ENCODE measurements at regions not wholly inside any gene's neighbourhood (a gene's known extent, or its start where the extent isn't known, plus 50 kb on each side); places are given as distances from the start of the nearest gene placed in this dataset.

DNA sequence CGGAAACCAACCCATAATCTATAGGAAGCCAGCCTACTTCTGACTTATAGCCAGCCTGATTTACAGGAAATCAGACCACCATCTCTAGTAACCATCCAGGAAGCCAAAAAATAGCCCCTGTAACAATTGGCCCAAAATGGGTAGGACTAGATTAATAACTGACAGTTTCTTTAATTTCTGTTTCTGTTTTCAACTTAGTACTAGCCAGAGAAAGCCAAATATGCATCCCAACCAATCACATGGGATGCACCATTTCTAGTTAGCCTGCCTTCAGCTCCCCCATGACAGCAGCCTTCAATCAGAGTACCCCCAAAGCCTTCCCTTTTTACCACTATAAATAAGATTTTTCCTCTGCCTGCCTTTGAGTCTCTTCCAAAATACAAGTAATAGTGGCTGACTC is 239.1 kb upstream of the GADL1 start:
- TF ChIP-seq, protein P1, sequence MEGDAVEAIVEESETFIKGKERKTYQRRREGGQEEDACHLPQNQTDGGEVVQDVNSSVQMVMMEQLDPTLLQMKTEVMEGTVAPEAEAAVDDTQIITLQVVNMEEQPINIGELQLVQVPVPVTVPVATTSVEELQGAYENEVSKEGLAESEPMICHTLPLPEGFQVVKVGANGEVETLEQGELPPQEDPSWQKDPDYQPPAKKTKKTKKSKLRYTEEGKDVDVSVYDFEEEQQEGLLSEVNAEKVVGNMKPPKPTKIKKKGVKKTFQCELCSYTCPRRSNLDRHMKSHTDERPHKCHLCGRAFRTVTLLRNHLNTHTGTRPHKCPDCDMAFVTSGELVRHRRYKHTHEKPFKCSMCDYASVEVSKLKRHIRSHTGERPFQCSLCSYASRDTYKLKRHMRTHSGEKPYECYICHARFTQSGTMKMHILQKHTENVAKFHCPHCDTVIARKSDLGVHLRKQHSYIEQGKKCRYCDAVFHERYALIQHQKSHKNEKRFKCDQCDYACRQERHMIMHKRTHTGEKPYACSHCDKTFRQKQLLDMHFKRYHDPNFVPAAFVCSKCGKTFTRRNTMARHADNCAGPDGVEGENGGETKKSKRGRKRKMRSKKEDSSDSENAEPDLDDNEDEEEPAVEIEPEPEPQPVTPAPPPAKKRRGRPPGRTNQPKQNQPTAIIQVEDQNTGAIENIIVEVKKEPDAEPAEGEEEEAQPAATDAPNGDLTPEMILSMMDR (IDR thresholded peaks at IDR 0.05; ENCODE audit: low read depth, low read length), result no peak

DNA sequence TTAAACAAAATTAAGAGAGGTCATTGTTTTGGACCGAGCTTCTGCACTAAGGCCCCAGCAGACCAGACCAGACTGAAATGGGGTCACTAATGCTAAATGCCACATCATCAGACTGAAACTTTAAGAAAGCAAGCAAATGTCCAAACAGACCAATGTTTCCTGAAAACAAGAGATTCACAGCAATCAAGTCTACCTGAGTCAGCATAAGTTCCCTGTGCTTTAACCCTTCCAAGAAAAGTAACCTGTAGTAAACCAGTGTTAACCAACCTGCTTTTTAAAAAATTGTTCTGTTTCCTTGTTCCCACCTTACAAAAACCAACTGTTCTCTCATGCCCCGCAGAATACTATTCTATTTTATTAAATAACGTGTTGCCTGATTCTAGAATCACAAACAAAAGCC is 241.1 kb upstream of the GADL1 start:
- TF ChIP-seq, protein P1 (IDR thresholded peaks at IDR 0.05; ENCODE audit: low read depth, low read length), result no peak
- H3K4me3 ChIP-seq (ENCODE audit: low read depth, low read length), result no peak overlapping the region

More for the DNA sequence above, 239.1 kb upstream of the GADL1 start:
- H3K4me3 ChIP-seq (ENCODE audit: low read depth, low read length), result no peak overlapping the region

DNA sequence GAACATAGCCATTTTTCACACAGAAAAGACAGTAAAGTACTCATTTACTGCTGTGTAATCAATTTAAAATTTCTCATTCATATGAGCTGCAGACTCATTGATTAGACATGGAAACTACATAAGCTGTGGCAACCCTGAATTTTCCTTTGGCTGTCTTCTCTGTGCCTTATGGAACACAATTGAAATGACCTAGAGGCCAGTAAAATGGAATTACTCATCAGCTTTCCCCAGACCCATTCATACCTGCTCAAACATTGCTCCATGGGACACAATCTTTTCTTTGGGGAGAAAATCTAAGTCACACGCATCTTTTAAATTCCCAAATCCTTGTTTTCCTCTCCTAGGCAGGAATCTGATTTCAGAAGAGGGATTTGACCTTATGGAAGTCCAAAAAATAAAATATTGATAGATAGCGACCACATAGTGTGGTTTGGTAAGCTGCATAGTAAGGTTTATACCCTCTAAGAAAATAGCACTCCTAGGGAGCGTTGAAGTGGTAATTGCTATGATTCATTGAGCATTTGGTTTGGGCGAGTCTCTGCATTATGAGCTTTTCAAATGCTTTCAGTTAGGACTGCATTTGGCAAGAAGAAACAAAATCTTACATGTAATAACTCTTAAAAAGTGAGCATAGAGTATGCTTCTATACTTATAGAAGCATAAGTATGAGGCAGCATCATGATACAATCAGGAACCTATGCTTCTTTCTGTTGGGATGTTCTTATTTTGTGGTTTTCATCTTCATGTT is 243.4 kb upstream of the GADL1 start:
- TF ChIP-seq, protein P1 (IDR thresholded peaks at IDR 0.05; ENCODE audit: low read depth, low read length), result no peak
- H3K4me3 ChIP-seq (ENCODE audit: low read depth, low read length), result no peak overlapping the region

DNA sequence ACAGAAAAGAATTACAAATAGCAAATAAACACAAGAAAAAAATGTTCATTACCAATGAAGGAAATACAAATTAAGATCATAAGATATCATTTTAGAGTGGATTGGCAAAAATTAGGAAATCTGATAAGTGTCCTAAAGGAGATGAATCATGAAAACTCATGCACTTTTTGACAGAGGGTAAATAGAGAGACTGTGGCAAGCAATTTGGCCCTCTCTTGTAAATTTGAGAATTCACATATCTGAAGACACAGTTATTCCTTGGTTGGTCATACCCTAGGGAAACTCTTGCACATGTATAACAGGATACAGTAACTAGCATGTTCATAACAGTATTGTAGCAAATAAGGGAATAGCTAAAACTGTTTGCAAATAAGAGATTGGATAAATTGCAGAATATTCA is 246.0 kb upstream of the GADL1 start:
- TF ChIP-seq, protein P1 (IDR thresholded peaks at IDR 0.05; ENCODE audit: low read depth, low read length), result no peak
- no peak overlapping the region for H3K4me3 ChIP-seq (ENCODE audit: low read depth, low read length)

DNA sequence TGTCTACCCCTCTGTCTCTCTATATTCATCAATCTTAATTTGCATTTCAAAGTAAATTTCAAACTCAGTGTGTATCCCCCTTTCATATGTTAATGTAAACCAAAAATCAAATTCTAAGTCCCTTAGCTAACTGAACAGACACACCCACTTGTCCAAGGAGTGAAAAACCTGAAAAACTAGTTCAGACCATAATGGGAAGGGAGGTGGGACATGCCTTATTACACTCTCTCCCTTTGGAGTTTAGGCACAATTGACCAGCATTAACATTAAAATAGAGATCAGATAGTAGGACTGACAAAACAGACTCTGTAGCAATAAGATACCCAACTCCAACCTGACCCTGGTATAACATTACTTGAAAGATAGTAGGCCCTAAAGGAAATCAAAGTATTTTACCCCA is 247.7 kb upstream of the GADL1 start:
- TF ChIP-seq, protein P1 (IDR thresholded peaks at IDR 0.05; ENCODE audit: low read depth, low read length), result no peak
- no peak overlapping the region for H3K4me3 ChIP-seq (ENCODE audit: low read depth, low read length)

DNA sequence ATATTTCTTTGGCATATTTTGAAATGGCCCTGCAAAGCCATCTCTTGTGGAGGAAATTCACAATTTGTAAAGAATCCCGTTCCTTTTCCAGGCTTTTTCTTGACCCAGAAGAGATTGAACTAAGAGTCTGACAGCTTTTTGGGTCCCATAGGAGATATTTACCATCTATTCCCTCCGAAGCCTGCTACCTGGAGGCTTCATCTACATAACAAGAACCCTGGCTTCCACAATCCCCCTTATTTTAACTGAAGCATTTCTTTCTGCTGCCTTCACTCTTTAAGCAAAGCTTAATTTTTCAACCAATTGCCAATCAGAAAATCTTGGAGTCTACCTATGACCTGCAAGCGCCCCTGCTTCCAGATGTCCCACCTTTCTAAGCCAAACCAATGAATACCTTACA is 248.1 kb upstream of the GADL1 start:
- no peak overlapping the region for H3K4me3 ChIP-seq (ENCODE audit: low read depth, low read length)
- TF ChIP-seq, protein P1 (IDR thresholded peaks at IDR 0.05; ENCODE audit: low read depth, low read length), result no peak

DNA sequence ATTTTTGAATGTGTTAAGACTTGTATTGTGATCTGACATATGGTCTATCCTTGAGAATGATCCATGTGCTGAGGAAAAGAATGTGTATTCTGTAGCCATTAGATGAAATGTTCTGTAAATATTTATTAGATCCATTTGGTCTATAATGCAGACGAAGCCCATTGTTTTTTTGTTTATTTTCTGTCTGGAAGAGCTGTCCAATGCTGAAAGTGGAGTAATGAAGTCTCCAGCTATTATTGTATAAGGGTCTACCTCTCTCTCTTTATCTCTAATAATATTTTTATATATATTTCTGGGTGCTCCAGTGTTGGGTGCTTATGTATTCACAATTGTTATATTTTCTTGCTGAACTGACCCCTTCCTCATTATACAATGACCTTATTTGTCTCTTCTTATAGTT is 250.6 kb upstream of the GADL1 start:
- H3K4me3 ChIP-seq (ENCODE audit: low read depth, low read length), result no peak overlapping the region
- TF ChIP-seq, protein P1 (IDR thresholded peaks at IDR 0.05; ENCODE audit: low read depth, low read length), result no peak

Data from WI38 (cell line).